ENCODE measurements at regions not wholly inside any gene's neighbourhood (a gene's known extent, or its start where the extent isn't known, plus 50 kb on each side); places are given as distances from the start of the nearest gene placed in this dataset.

GRCh38 chr9:81522716-81523551 is 166.4 kb downstream of the TLE1 start:
- DNase-seq (ENCODE audit: low read depth, low spot score), result no peak
- no peaks in the 10 kb centered on the region for H3K79me2 ChIP-seq (ENCODE audit: control insufficient read depth, insufficient read depth, low read length)
- ChIA-PET SMC1A (ENCODE audit: uncharacterized antibody, unreplicated experiment) (no interaction called here), POLR2A (no interaction called here), RAD21 (ENCODE audit: unreplicated experiment) (no interaction called here), CTCF (interaction anchor here (0.6 to 1.8 kb wide), 2 partner anchors 1084 to 1087 kb away, joined by 3 to 9 read pairs; no protein-coding TSS in a partner anchor)
- H3K36me3 ChIP-seq (ENCODE audit: control insufficient read depth in 2 of 2, insufficient read depth in 2 of 2, low read length in 1 of 2), result no peaks in the 10 kb centered on the region
- in situ Hi-C loops (cut with MboI) (no loop called here), intact Hi-C loops (cut with micrococcal nuclease; ENCODE audit: unreplicated experiment) (loop anchor here (5.0 kb wide), 2 partner anchors 164 to 1439 kb away; partner anchors contain the start of gene TLE1)
- H4K20me1 ChIP-seq (ENCODE audit: control insufficient read depth, insufficient read depth), result no peaks in the 10 kb centered on the region
- H3K9me3 ChIP-seq (replicated peaks; ENCODE audit: control insufficient read depth, insufficient read depth, low read length), result no peaks in the 10 kb centered on the region
- H3K4me3 ChIP-seq, result no peak overlapping the region
- H3K4me1 ChIP-seq (ENCODE audit: control insufficient read depth, insufficient read depth, low read length), result no peaks in the 10 kb centered on the region
- 6% methylated on average over 8 of the region's 8 CpGs for WGBS (ENCODE audit: insufficient coverage, insufficient replicate concordance, low lambda C conversion rate, missing lambda C conversion rate)
- H3K9ac ChIP-seq (ENCODE audit: control insufficient read depth, insufficient read depth, low read length), result no peak overlapping the region
- ATAC-seq, result no peak
- no peak overlapping the region for H3K4me2 ChIP-seq (ENCODE audit: control insufficient read depth, insufficient read depth)
- no peak overlapping the region for H2AFZ ChIP-seq (ENCODE audit: control insufficient read depth, low read depth, low read length)
- no peaks in the 10 kb centered on the region for H3K27me3 ChIP-seq (replicated peaks in 1 of 2; ENCODE audit: control insufficient read depth in 2 of 2, insufficient read depth in 2 of 2, low read length in 1 of 2)
- no peak for TF ChIP-seq IKZF1 (conservative IDR thresholded peaks at IDR 0.05)
- peak in 2 of 3 experiments; percentile 16 to 21; a peak in 2 of 6 replicates for TF ChIP-seq CTCF (IDR thresholded peaks at IDR 0.05 in 2 of 3, conservative IDR thresholded peaks at IDR 0.05 in 1 of 3; ENCODE audit: control insufficient read depth in 2 of 3, extremely low read depth in 1 of 3, insufficient read depth in 1 of 3, low read depth in 3 of 3, low read length in 3 of 3)
- 0 out of 2 replicates have a peak, but pooled peaks have one; percentile 27 for TF ChIP-seq RAD21 (IDR thresholded peaks at IDR 0.05; ENCODE audit: insufficient read depth, low read depth, low read length)
- no peak for TF ChIP-seq SUZ12 (IDR thresholded peaks at IDR 0.05; ENCODE audit: unreplicated experiment)
- peak; percentile 11; the same call in 1 of the 2 replicates for TF ChIP-seq SMC3 (IDR thresholded peaks at IDR 0.05; ENCODE audit: borderline replicate concordance, low read length)
- TF ChIP-seq CBX5 (IDR thresholded peaks at IDR 0.05; ENCODE audit: low read depth), result no peak
- TF ChIP-seq YY1 (IDR thresholded peaks at IDR 0.05; ENCODE audit: low read depth, low read length), result 0 out of 2 replicates have a peak, but pooled peaks have one; percentile 13
- BruUV-seq (replicated peaks), result no TSS peak
- no peak for FAIRE-seq
- no peak overlapping the region for H3K27ac ChIP-seq (ENCODE audit: control insufficient read depth, insufficient read depth)

Measured in GM12878 (cell line).